Hippocampal formation (tissue), 2 donors: ENCODE measurements at regions not wholly inside any gene's neighbourhood (a gene's known extent, or its start where the extent isn't known, plus 50 kb on each side); places are given as distances from the start of the nearest gene placed in this dataset.

Experiments
- DNase-seq, 2 donors: peaks; one replicate each; lab custom pipeline; 2025; lab: John Stamatoyannopoulos, UW

DNA sequence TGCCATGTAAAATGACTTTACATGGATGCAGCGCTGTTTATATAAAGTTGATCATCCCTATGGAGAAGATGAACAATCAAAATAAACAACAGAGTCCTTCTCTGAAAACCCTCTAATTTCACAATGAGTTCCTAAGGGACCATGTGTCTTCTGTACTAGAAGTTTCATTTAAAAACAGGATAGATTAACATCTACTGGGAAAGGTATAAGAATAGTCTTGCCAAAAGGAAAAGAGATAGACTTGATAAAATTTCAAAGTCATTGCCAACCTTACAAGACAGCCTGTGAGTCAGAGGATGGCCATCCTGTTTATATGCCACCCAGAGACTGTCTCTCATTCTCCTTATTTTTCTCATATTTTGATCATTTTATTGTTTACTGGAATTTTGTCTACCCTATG is 367.1 kb upstream of the PDE4D start:
- DNase-seq = no peak

DNA sequence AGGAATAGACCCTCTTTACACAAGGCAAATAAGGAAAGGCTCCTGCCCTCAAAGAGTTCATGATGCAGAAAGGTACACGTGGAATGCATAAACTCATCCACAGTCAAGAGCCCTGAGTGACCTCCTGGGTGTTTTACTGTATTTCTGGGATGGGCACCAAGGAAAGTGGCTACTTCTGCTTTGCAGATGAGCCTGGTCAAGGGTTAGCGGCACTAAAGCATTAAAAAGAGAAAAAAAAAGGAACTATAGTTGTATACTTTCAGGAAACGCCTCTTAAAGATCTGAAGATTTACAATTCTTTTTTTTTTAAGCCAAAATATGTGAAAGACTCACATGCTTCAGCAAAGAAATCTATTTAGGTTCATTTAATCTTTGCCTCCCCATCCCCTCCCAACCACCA is 366.2 kb upstream of the PDE4D start:
- DNase-seq = no peak

DNA sequence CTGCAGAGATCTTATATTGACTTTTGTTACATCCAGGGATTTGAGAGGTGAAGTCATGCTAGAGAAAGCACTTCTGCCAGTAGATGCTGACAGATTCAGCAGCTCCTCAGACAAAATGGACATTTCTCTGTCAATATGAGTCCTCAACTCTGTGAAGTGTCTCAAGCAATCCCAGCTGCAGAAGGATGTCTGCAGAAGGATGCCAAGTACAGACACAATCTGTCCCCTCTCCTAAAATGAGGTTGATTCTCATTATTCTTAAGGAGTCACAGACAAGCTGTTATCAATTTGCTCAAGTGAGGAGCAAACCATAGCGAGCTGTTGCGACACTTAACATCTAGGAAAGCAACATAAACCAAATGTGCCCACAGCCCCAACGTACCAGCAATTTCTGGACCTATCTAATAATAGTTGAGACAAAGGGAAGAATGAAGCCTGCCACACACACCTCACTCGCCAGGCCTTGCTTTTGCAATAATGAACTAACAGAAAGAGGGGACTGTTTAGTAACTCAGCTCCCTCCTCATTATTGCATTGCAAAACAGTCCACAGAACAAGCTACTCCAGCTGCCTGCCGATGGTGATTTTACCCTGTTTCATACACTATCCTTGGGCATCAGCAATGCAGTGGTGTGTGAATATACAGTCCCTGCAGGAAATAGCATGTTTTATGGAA is 364.2 kb upstream of the PDE4D start:
- no peak for DNase-seq

DNA sequence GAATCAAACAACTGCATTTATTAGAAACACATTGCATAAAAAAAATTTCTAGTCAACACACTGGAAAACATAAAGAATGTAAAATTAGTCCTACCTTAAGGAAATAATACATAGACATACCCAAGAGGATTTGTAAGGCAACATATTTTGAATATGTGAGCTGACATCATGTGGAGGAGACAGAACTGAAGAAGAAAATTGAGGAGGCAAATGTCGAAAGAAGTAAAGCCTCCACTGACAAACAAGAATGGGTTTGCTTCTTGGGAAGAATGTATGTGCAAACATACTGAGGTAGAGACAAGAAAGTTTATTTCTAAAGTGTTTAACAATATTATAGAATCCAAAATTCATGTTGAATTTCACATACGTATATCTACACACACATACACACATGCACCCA is 363.0 kb upstream of the PDE4D start:
- no peak for DNase-seq

DNA sequence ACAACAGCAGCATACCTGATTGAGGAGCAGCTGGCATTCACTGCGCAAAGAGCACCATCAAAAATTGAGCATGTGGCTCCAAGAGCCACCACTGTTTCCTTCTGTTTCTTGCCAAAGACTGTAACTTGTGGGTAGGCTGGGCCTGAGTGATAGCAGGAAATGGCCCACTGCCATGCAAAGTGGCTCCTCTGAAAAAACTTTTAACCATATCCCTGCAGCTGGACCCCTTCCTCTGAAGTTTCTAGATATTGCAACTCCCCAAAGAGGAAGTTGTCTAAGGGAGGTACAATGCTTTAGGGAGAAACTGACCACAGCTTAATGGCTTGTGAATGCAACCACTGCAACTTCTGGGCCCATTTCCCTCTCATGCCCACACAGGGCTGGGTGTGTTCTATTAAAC is 355.4 kb upstream of the PDE4D start:
- DNase-seq = no peak

DNA sequence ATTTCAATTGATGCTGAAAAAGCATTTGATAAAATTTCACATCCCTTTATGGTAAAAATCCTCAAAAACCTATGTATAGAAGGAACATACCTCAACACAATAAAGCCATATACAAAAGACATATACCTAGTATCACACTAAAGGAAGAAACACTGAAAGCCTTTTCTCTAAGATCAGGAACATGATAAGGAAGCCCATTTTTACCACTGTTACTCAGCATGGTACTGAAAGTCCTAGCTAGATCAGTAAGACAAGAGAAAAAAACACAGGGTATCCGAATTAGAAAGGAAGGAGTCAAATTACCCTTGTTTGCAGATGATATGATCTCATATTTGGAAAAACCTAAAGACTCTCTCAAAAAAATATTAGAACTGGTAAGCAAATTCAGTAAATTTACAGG is 350.2 kb upstream of the PDE4D start:
- DNase-seq = no peak

DNA sequence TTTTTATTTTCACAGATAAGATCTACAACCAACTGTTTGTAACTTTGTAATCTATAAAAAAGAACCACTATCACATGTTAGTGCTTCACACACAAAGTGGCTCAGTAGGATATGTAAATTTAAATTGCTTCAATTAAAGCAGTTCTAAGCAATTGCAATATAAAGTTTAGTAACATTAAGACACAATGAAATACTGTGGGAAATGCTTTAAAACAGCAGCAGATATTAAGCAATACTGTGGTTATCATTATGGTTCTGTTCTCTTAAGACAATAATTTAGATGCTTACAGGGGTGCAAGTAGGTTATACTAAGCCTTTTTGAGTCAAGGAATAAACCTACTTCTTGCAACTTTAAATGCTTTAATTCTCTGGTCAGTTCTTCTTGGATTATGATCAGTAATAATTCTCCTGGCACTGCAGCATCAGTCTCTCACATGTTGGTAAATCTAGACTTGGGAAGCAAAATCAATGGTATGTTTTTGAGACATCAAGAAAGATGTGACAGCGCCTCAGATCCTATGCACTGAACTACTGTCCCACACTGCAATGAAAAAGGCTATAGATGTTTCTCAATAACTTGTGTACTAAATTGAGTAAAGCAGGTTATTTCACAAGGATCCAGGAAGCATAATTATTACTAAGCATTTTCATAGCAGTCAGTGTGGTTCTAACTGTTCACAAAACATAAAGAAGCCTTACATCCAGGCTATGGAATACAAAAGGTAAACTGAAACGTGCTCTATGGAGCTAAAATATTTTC is 338.7 kb upstream of the PDE4D start:
- no peak for DNase-seq

DNA sequence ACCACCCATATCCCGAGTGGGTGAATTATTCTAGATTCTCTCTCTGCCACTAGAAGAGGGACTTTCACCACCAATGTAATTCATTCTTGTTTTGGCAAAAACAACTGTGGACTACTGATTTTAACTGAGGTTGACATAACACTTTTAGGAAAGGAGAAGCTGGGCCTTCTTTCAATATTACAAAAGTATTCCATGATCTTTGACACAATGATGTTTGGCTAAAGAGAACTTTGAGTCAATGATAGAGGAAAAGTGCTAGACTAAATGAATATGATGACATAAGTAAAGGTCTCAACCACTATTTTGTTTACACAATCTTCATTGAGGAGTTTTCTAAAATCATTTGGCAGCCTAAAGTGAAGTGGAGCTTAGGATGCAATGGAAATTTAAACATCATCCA is 336.9 kb upstream of the PDE4D start:
- no peak for DNase-seq

DNA sequence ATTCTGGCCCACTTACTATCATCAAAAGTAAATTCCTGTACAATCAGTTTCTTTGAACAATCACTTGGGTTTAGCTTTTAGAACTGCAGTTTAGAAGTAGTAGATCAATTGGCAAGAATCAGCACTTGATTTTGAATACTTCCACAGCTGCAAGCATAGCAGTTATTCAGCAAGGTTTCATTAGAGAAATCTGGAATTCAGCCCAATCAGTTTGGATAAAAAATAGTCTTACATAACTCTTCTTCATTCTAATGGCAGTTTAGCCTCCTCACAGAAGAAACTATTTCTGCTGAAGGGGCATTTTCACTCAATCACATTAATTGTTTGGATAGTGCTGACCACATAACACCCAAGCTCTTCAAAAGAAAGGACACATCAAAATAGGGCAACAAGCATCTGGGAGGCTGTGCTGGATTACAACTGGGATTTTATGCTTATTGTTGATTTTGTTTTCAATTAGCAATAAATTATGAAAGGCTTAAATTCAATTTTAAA is 336.2 kb upstream of the PDE4D start:
- no peak for DNase-seq

DNA sequence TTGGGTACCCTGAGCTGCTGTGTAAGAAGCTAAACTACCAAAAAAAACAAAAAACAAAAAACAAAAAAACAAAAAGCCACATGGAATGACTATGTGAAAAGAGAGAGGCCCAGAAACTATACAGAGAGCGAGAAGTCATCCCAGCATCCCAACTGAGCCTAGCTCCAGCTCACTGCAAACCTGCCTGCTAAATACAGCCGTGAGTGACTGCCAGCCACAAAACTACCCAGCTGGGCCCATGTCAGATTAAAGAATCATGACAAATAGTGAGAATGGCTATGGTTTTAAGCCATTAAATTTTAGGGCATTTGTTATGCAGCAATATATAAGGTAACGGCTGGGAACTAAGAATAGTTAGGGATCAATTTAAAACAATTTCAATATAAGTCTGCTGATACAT is 335.1 kb upstream of the PDE4D start:
- DNase-seq = no peak

DNA sequence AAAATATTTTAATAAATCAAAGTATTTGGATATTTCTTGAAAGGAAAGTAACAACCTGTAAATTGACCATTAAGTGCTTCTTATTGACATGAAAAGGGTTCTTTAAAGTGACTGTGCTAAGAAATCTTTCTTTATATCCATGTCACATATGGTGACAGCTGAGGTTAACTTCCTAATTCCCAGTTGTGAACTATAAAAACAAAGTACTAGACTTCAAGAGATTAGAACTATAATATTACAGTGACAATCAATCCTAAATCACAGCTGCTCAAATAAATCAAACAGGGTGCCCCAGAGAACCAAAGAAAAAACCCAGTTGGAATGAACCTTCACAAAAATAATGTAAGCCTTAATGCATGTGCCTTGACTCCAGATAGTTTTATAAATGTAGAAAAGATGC is 332.6 kb upstream of the PDE4D start:
- DNase-seq = no peak

DNA sequence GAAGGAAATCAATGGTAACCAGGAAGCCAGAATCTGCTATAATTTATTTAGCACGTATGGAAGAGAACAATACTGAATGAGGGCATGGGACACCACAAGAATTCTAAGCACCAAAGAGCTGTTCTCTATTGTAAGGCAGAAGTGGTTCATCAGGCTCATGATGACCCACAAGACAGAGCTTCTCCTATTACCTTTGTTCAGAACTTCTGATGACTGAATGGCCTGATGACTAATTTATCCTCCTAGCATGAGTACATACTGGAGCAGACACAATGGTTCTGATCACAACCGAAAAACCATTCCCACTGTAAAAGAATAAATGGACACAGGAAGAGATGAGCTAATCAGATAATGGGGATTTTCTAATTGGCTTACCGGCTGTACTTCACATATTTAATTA is 329.8 kb upstream of the PDE4D start:
- DNase-seq = no peak

DNA sequence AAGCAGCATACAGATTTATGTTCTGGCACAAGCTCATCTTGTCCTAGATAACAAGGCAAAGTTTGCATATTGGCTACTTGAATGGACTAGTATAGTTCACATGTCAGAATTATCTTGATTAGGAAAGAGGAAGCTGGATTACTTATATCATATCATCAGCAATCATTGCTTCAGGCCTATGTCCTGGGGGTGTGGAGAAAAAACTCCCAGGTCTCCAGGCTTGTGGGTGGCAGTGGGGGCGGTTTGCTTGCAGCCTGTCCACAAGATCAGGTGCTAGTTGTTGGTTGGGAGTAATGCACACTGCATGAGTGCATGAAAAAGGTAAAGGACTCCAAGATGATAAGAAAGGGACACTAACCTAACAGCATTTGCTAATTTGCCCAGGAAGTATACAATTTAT is 326.4 kb upstream of the PDE4D start:
- no peak for DNase-seq

DNA sequence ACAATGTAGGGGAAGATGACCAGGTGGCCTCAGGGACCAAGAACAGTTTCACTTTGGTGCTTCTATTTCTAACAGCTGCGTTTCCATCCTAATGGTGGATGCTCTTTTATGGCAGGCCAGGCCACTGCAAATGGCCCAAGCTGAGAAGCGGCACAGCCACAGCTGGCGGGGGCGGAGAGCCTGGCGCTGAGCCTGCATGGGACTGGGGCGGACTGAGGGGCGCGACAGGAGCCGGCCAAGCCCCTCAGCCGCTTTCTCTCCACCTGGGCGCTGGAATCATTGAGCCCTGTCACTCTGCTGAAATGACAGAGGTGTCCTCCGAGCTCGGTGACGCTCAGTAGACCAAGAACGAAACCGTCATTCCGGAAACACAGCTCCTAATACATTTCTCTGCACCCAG is 317.3 kb upstream of the PDE4D start:
- DNase-seq = no peak

DNA sequence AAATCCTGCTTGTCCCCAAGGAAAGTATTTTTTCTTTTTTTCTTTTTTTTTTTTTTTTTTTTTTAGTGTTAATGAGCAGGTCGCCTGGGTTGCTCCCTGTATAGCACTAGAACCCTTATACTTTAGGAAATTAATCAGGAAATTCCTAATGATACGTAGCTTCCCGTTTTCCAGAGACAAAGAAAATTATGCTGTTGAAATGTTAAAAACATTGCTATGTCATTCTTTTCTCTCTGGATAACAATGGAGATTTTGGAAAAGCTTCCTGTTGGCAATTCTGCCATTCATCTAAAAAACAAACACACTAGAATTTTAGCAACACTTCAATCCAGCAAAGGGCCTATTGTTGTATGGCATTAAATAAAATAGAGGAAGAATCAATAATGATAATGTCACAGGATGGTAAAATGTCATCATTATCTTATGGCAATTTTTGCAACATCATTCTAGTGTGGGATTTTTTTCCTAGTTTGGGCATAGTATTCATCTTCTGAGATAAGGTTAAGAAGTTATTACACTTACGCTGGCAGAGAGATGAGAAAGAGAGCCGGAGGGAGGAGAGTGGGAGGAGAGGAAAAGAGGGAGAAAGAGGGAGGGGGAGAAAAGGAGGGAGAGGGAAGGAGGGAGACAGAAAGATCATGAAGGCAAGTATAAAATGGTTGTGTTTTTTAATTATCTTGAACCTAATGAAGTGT is 315.8 kb upstream of the PDE4D start:
- DNase-seq = no peak

DNA sequence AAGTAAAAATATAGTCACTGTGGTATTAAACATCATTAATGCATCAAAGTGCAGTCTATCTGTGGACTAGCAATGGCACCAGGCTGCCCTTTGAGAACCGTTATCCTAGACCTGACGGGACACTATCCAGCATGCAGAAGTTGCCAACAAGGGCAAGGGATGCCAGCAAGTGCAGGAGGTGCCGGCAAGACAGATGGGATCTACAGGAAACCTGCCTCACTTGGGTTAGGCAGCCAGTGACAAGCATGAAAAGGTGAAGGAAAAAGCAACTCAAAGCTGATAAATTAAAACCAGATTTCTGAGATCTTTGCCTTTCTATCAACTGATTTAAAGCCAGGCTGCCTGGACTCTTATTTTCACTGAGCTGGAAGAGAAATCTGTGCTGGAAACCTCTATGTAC is 315.2 kb upstream of the PDE4D start:
- no peak for DNase-seq

DNA sequence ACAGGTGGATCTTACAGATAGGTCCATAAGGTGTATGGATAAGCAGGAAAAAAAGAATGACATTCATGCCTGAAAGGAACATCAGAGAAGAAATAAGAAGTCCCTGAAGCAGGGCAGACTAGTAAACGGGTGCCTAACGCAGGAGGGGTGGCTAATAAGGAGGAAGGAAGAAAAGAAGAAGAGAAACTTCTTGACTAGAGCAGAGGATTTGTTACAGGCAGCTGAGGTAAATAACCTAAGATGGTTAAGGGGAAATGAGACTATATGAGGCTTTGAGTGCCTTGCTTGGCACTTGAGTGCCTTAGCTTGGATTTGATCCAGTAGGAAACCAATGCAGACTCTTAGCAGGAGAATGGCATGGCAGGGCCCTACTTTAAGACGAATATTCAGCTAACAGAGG is 313.5 kb upstream of the PDE4D start:
- peak in 1 of 2 donors; percentile 46 for DNase-seq

DNA sequence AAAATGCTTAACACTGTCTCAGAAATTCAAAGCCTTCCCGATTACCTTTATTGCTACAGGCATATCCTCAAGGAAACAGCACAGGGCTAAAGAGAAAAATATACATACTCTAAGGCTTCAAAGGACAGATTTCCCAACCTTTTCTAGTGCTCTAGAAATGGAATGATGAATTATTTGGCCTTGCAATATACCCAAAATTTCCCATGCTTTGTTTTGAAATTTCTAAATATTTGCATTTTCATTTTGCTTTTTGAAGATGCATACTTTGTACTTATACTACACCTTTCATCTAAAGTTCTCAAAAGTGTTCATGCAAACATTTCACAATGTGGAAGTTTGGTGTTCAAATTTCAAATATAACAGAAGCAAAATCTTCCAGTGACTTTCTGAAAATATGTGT is 312.7 kb upstream of the PDE4D start:
- no peak for DNase-seq

DNA sequence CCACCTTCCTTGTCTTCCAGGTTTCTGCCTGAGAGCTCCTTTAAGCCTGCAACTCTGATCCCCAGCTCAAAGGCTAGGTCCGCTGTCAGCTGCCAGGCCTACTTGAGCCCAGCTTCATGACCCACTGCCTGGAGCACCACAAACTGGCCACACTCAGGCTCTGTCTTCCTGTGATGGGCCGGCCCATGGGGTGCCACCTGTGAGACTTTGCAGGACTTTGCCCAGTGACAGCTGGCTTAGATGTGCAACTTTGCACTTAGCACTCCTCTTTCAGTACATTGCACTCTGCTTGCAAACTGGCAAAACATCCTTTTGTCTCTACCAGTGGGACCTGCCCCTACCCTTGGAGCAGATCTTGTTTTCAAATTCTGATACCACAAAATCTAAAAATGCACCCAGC is 311.5 kb upstream of the PDE4D start:
- DNase-seq = no peak

DNA sequence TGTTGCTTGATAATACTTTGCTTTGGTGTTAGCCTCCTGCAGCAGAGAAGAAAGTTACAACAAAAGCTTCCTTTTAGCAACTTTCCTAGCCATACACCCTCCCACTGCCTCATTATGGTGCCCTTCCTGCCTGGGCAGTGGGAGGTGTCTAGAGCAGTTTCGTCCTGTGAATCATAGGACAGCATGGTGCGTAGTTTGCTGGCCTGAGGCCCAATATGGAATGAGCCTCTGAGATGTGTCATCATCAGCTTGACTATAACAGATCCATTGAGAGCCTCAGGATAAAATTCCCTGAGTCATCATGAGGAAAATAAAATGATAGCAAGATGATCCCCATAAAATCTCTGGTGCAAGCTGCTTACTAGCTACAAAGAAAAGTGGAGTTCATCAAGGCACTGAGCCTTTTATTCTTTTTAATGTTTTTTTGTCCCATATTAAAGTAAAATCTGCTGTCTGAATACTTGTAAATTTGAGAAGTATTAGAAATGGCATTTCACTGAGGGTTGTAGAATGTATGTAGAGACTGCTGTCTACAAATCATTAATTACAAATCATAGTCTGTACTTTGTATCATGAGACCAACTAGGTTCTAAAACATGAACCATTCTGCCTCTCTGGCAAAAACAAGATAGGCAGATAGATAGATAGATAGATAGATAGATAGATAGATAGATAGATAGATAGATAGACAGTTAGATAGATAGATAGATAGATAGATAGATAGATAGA is 303.0 kb upstream of the PDE4D start:
- no peak for DNase-seq

DNA sequence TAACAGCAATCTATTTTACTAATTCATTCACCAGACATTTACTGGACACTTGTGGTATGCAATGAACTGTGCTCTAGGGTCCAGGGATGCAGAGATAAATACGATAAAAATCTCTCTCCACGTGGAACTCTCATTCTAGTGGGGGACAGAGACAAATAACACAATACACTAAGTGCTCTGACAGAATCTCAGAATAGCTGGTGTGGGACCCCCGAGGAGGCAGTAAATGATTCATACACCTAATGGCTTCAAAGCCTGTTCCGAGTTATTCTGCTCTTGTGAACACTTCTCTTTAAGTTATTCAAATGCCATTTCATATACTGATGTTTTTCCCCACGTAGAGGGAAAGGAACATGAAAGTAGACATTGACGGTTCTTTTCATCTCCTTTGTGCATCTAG is 302.0 kb upstream of the PDE4D start:
- no peak for DNase-seq

DNA sequence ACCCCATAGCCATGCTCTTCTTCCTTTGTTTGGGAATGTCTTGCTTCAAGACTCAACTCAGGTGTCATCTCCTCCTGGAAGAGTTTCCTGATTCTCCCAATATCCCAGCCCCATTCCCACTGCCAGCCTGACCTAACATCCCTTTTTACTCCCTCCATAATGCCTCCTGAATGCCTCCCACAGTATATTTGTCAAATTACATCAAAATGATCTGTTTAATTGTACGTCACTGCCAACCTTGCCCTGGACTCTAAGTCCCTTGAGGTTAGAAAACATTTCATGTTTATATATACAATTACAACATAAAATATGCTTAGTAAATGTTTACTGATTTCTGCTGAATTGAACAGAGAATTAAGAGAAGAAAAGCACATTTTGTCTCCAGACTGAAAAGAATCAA is 301.6 kb upstream of the PDE4D start:
- no peak for DNase-seq
